Esophagus muscularis mucosa (tissue), 4 donors: ENCODE measurements at regions not wholly inside any gene's neighbourhood (a gene's known extent, or its start where the extent isn't known, plus 50 kb on each side); places are given as distances from the start of the nearest gene placed in this dataset.

Source experiments
- CTCF ChIP-seq, 3 experiments: fragments of 200-600 bp in 2 of 3; fragments of 450-650 bp in 1 of 3; sonication (generic) in 2 of 3; IDR thresholded peaks; one replicate each; pipeline ENCODE4 v1.5.1; 2017 to 2019; ENCODE audit warnings: antibody characterized with exemption in 3 of 3, mild to moderate bottlenecking in 2 of 3, moderate library complexity in 1 of 3
- EP300 ChIP-seq: sonication (generic); formaldehyde crosslinking; IDR thresholded peaks from one replicate; pipeline ENCODE4 v1.6.1; 2017; ENCODE audit warnings: antibody characterized with exemption
- POLR2A ChIP-seq: fragments of 450-650 bp; IDR thresholded peaks from one replicate; pipeline ENCODE4 v1.6.1; 2017; ENCODE audit warnings: antibody characterized with exemption, moderate library complexity, mild to moderate bottlenecking, low read depth

GRCh38 chr3:63042833-63043232, 167.6 kb upstream of the CADPS start:
- TF ChIP-seq POLR2A (no peak), CTCF (IDR thresholded peaks at IDR 0.05) (no peak), EP300 (no peak)
